ENCODE measurements at regions not wholly inside any gene's neighbourhood (a gene's known extent, or its start where the extent isn't known, plus 50 kb on each side); places are given as distances from the start of the nearest gene placed in this dataset.
"Not testable (repeated sequence)": the region's sequence is repeated elsewhere in the genome, so short reads cannot be mapped to it uniquely, and the experiment has no call there.

DNA sequence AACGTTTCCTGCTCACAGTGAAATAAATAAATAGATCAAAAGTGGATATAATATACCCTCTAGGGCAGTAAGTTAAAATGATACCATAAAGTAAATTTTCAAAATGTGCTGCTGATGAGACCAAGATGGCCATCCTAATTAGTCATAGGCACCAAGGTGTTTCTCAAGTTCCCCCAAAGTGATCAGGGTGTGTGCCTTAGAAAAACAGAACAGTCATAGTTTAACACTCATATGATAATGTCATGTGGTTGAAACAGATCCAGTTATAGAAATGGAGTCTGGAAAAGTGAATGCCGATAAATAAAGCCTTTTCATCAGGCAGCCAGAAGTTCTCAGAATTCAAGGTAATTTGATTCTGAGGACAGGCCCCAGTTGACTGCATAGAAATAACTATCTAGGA is 161.5 kb upstream of the CDKN2B start:
- peaks cover 1% of the 10 kb centered on the region for H3K9me3 Mint-ChIP-seq
- no peaks in the 10 kb centered on the region for H3K36me3 Mint-ChIP-seq
- peaks cover 10% of the 10 kb centered on the region for H3K27me3 Mint-ChIP-seq
- H3K4me3 Mint-ChIP-seq, result no peak overlapping the region
- DNase-seq, result no peak
- peaks cover 6% of the 10 kb centered on the region for H3K4me1 Mint-ChIP-seq
- no peak overlapping the region for H3K27ac Mint-ChIP-seq

DNA sequence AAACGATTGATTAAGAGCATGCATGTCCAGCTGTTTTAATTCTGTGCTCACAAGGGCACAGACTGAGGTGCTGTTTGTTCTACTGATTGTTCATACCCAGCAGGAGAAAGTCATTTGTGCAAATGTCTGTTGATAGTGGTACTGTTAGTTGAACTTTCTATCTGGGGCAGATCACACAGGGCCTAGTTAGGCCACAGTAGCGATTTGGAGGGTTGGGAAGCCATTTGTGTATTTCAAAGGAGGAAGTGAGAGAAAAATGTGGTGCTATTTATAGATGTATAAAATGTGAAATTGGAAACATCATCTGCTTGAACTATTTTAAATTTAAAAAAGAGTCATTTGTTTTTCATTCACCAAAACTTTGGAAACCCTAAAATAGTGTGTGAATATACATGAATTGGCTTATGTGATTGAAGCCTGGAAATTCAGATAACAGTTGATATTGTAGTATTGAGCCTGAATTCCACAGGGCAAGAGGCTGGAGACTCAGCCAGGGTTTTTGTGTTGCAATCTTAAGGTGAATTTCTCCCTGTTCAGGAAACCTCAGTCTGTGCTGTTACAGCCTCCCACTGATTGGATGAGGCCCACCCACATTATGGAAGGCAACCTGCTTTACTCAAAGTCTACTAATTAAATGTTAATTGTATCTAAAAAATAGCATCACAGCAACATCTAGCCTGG is 162.0 kb upstream of the CDKN2B start:
- peaks cover 9% of the 10 kb centered on the region for H3K4me1 Mint-ChIP-seq
- H3K4me3 Mint-ChIP-seq, result no peak overlapping the region
- H3K9me3 Mint-ChIP-seq, result peaks cover 1% of the 10 kb centered on the region
- H3K27ac Mint-ChIP-seq, result no peak overlapping the region
- DNase-seq, result no peak
- H3K27me3 Mint-ChIP-seq, result peaks cover 7% of the 10 kb centered on the region
- no peaks in the 10 kb centered on the region for H3K36me3 Mint-ChIP-seq

DNA sequence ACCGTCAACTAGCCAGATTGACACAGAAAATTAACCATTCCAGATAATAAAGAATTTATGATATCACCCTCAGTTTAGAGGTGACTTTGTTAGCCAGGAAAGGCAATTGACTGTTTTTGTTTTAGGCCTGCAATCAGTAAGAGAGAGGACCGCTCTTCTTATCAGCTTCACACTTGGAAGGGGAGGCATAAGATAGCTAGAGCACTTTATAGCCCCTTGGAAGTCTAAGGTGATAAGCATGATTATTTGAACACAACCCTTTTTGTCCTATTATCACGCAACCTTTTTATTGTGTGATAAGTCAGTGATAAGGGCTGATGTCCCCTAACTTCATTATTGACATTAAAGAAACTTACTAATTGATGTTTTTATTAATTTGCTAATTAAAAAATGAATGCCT is 162.6 kb upstream of the CDKN2B start:
- peaks cover 2% of the 10 kb centered on the region for H3K36me3 Mint-ChIP-seq
- peaks cover 13% of the 10 kb centered on the region for H3K4me1 Mint-ChIP-seq
- no peak for DNase-seq
- H3K27me3 Mint-ChIP-seq, result peaks cover 9% of the 10 kb centered on the region
- peaks cover 1% of the 10 kb centered on the region for H3K9me3 Mint-ChIP-seq
- H3K27ac Mint-ChIP-seq, result no peak overlapping the region
- H3K4me3 Mint-ChIP-seq, result no peak overlapping the region

DNA sequence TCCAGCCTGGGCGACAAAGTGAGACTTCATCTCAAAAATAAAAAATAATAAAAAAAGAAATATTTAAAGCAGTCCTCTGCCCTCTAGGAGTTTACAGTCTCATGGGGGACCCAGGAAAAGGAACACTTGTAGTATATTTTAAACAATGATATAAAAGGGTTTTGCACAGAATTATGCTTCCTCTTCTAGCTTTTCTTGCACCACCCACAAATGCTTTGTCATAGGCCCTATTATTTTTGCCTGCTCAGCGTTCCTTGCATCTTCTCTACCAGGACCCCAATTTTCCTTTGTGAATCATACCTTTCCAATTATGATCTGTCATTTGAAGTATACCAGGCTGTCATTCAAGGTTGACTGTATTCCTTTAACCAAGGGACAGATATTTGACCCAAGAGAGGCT is 164.8 kb upstream of the CDKN2B start:
- H3K9me3 Mint-ChIP-seq, result peaks cover 2% of the 10 kb centered on the region
- H3K27me3 Mint-ChIP-seq, result peaks cover 12% of the 10 kb centered on the region
- H3K36me3 Mint-ChIP-seq, result peaks cover 3% of the 10 kb centered on the region
- no peak overlapping the region for H3K27ac Mint-ChIP-seq
- H3K4me3 Mint-ChIP-seq, result no peak overlapping the region
- H3K4me1 Mint-ChIP-seq, result peaks cover 13% of the 10 kb centered on the region
- DNase-seq, result no peak

DNA sequence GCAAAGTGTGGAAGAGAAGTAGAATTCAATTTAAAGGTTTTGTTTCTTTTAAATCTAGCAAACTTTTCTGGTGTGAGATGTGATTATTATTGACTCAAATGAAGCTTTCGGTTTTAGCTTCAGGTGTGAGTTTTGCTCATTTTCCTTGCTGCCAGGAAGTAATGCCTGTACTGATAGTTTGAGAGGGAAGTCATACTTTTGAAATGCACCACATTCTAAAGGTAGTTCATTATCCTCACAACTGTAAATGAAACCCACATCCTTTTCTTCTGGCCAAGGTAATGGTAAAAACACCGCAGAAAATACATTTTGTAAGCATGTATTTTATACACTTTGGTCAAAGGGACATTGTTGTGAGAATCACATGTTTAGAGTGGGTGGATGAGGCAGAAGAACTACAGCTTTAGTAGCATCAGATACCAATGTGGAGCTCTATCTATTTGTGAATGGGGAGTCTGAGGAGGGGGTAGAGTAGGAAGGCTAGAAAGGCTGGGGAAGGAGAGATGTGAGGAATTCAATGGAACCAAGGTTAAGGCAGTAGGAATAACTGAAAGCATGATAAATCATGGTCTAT is 167.0 kb upstream of the CDKN2B start:
- H3K36me3 Mint-ChIP-seq, result peaks cover 3% of the 10 kb centered on the region
- no peak overlapping the region for H3K4me3 Mint-ChIP-seq
- no peak for DNase-seq

DNA sequence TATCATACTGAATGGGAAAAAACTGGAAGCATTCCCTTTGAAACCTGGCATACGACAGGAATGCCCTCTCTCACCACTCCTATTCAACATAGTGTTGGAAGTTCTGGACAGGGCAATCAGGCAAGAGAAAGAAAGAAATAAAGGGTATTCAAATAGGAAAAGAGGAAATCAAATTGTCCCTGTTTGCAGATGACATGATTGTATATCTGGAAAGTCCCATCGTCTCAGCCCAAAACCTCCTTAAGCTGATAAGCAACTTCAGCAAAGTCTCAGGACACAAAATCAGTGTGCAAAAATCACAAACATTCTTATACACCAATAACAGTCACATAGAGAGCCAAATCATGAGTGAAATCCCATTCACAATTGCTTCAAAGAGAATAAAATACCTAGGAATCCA is 171.9 kb upstream of the CDKN2B start:
- H3K36me3 Mint-ChIP-seq, DNase-seq, H3K4me3 Mint-ChIP-seq, H3K27ac Mint-ChIP-seq, H3K9me3 Mint-ChIP-seq, H3K4me1 Mint-ChIP-seq: not testable (repeated sequence)
- H3K27me3 Mint-ChIP-seq, result peaks cover 37% of the 10 kb centered on the region

More for the DNA sequence above, 167.0 kb upstream of the CDKN2B start:
- Mint-ChIP-seq H3K27ac (no peak overlapping the region), H3K4me1 (peaks cover 10% of the 10 kb centered on the region), H3K27me3 (peaks cover 30% of the 10 kb centered on the region), H3K9me3 (peaks cover 7% of the 10 kb centered on the region)

DNA sequence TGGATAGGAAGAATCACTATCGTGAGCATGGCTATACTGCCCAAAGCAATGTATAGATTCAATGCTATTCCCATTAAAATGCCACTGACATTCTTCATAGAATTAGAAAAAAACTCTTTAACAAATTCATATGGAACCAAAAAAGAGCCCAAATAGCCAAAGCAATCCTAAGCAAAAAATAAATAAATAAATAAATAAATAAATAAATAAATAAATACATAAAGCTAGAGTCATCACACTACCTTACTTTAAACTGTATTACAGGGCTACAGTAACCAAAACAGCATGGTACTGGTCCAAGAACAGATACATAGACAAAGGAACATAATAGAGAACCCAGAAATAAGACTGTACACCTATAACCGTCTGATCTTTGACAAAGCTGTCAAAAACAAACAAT is 180.4 kb upstream of the CDKN2B start:
- no peak overlapping the region for H3K27ac Mint-ChIP-seq
- no peak overlapping the region for H3K4me3 Mint-ChIP-seq
- H3K27me3 Mint-ChIP-seq, result peaks cover 21% of the 10 kb centered on the region
- no peaks in the 10 kb centered on the region for H3K4me1 Mint-ChIP-seq
- no peaks in the 10 kb centered on the region for H3K36me3 Mint-ChIP-seq
- H3K9me3 Mint-ChIP-seq, result peaks cover 4% of the 10 kb centered on the region
- DNase-seq, result no peak

DNA sequence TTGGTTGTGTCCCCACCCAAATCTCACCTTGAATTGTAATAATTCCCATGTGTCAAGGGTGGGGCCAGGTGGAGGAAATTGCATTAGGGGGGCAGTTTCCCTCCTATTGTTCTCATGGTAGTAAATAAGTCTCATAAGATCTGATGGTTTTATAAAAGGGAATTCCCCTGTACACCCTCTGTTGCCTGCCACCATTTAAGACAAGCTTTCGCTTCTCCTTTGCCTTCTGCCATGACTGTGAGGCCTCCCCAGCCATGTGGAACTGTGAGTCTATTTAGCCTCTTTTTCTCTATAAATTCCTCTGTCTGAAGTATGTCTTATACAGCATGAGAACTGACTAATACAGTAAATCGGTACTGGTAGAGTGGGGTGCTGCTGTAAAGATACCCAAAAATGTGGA is 187.9 kb upstream of the CDKN2B start:
- not testable (repeated sequence) for H3K27ac Mint-ChIP-seq, H3K9me3 Mint-ChIP-seq, H3K4me3 Mint-ChIP-seq, H3K4me1 Mint-ChIP-seq, H3K36me3 Mint-ChIP-seq, DNase-seq
- H3K27me3 Mint-ChIP-seq, result peaks cover 52% of the 10 kb centered on the region

DNA sequence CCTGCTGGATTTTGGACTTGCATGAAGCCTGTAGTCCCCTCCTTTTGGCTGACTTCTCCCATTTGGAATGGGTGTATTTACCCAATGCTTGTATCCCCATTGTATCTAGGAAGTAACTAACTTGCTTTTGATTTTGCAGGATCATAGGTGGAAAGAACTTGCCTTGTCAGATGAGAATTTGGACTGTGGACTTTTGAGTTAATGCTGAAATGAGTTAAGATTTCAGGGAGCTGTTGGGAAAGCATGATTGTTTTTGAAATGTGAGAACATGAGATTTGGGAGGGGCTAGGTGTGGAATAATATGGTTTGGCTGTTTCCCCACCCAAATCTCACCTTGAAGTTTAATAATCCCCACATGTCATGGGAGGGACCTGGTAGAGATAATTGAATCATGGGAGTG is 189.6 kb upstream of the CDKN2B start:
- DNase-seq, result no peak

DNA sequence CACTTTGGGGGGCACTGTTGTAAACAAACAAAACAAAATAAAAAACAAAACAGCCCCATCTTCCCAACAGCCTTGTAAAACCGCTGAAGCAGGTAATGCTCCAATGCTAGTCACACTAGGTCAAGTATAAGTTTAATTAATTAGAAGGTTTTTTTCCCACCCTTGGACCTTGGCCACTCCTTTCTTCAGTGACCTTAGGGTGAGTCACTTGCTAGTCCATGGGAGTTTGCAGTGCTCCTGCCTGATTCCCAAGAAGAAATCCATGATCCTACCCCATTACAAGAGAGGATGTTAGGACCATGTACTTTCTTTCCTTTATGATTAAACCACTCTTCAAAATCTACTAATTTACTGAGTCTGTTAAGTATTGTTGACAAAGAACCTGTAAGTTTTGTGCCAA is 192.2 kb upstream of the CDKN2B start:
- no peak overlapping the region for H3K4me3 Mint-ChIP-seq
- no peak for DNase-seq
- H3K36me3 Mint-ChIP-seq, result peaks cover 3% of the 10 kb centered on the region
- peaks cover 4% of the 10 kb centered on the region for H3K9me3 Mint-ChIP-seq
- peaks cover 11% of the 10 kb centered on the region for H3K4me1 Mint-ChIP-seq
- H3K27me3 Mint-ChIP-seq, result peaks cover 37% of the 10 kb centered on the region
- H3K27ac Mint-ChIP-seq, result no peak overlapping the region

More for the DNA sequence above, 189.6 kb upstream of the CDKN2B start:
- Mint-ChIP-seq H3K4me1 (peaks cover 11% of the 10 kb centered on the region), H3K36me3 (peaks cover 3% of the 10 kb centered on the region), H3K27me3 (peaks cover 60% of the 10 kb centered on the region), H3K9me3 (peaks cover 4% of the 10 kb centered on the region), H3K4me3 (no peak overlapping the region), H3K27ac (no peak overlapping the region)

DNA sequence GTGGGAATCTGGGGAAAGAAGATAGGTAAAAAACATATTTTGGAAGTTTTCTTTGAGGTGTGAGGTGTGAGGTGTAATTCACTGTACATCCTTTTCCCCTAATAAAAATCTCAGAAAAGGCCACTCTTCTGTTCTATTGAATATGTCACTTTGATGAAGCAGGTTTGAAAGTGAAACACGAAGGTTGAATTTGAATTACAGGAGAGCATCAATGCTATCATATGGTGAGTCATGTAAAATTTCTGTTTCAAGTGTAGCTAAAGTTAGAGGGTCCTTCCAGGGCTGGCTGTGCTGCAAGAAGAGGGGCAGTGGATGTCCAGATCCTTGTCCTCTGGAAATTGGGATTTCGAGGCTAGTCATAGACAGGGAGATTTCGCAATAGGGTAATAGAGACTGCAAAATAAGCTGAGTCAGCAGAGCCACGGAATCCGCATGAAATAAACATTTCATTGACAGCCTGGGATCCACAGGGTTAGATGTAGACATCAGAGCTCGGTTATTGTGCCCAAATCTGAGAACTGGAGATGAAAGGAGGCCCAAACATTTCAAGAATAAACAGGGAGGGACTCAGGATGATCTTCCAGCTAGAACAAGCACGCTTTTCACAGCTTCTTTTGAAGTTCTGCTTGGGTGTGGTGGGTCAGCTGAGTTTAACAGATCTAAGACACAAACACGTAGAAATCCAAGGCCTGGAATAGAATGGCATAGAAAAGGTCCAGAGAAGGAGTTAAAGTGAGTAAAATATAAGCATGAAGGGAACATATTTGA is 194.4 kb upstream of the CDKN2B start:
- Mint-ChIP-seq H3K9me3 (peaks cover 1% of the 10 kb centered on the region), H3K4me3 (no peak overlapping the region), H3K27me3 (peaks cover 19% of the 10 kb centered on the region), H3K36me3 (no peaks in the 10 kb centered on the region), H3K4me1 (peaks cover 13% of the 10 kb centered on the region), H3K27ac (no peak overlapping the region)
- no peak for DNase-seq

DNA sequence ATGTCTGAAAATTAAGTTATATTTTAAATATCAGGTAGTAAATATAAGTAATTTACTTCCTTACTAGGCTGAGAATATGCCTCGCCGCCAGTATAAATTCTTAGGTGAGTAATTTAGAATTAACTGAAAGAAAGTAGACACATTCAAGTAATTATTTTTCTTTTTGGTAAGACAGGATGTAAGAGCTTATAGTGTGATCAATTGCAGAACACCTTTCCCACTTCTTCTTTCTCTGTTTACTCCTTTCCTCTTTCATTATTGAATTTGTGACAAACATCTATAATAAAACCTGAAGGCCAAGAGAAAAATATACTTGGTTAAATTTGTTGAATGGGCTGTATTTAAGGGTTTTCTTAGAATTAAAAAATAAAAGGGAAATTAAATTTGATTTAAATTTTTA is 195.1 kb upstream of the CDKN2B start:
- H3K9me3 Mint-ChIP-seq, result peaks cover under 1% of the 10 kb centered on the region
- peaks cover 12% of the 10 kb centered on the region for H3K27me3 Mint-ChIP-seq
- peaks cover 19% of the 10 kb centered on the region for H3K4me1 Mint-ChIP-seq
- H3K4me3 Mint-ChIP-seq, result no peak overlapping the region
- DNase-seq, result no peak
- no peak overlapping the region for H3K27ac Mint-ChIP-seq
- H3K36me3 Mint-ChIP-seq, result peaks cover under 1% of the 10 kb centered on the region

DNA sequence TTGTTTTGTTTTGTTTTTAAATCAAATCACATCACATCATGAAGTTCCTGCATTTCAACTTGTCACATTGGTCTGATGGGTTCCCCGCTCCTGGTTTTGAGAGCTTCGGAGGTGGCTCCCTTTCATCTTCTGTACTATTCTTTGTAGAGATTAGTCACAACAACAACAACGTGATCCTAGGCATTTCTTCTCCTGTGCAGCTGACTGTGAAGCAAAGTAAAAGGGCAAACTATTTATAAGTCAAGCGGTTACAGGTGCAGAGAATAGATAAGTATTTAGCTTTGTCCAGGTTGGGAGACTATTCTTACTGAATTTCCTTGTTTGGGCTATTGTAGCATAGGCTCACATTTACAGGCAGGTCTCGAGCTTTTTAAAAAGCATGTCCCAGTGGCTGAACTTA is 197.7 kb upstream of the CDKN2B start:
- DNase-seq, result no peak
- peaks cover 2% of the 10 kb centered on the region for H3K36me3 Mint-ChIP-seq
- peaks cover 2% of the 10 kb centered on the region for H3K9me3 Mint-ChIP-seq
- H3K4me3 Mint-ChIP-seq, result no peak overlapping the region
- H3K4me1 Mint-ChIP-seq, result peaks cover 42% of the 10 kb centered on the region
- H3K27ac Mint-ChIP-seq, result no peak overlapping the region
- H3K27me3 Mint-ChIP-seq, result peaks cover 8% of the 10 kb centered on the region

DNA sequence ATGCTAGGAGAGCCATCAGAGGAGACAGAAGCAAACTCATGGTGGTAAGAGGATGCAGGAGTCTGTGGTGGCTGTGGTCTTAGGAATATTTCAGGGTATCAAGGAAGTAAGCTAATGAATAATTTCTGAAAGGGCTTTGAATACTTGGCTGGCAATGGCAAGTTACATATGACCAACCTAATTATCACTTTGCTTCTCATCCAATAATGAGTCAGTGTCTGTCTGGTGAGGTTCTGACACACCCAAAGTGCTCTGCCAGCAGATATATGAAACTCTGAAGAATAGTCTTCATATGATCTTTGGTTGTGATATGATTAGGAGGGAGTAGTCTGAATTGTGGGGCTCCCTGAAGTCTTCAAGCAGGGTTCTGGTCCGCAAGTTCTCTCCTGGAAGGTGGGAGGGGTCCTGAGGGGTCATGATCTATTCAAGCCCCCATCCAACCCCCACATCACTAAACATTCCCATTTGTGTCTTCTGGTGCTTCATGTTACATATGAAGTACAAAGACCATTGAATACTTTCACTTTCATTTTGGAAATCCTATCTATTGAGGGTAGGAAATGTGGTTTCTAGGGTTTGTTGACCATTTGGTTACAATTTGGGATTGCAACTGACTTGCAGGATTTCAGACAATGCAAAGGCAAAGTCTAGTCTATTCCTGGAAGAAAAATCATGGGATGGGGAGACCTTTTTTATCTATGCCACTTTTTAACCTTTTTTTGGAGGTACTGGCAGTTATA is 199.9 kb upstream of the CDKN2B start:
- peak; percentile 15 for DNase-seq
- Mint-ChIP-seq H3K27ac (peak overlapping the region; percentile 71), H3K4me3 (peak overlapping the region; percentile 50), H3K4me1 (peaks cover 41% of the 10 kb centered on the region), H3K9me3 (peaks cover 2% of the 10 kb centered on the region), H3K36me3 (peaks cover 2% of the 10 kb centered on the region), H3K27me3 (no peaks in the 10 kb centered on the region)

DNA sequence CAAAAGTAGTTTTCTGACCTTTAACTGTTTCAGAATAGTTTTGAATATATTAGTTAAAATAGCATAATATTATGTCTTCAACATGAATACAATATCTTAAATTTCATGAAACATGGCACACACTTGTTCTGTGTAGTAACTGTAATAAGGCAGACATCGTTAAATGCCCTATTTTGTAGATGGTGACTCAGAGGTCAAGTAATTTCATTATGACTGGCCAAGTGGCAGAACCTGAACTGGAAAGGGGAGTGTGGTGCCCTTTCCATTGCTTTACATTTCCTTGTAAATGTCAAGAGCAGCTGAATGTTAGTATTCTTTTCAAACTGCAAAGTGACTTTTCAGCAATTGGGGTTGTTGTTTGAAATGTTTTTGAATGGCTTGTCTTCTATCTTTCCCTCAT is 201.2 kb upstream of the CDKN2B start:
- Mint-ChIP-seq H3K4me1 (peaks cover 49% of the 10 kb centered on the region), H3K27me3 (peaks cover 6% of the 10 kb centered on the region), H3K9me3 (peaks cover 2% of the 10 kb centered on the region), H3K4me3 (no peak overlapping the region), H3K27ac (peak overlapping the region; percentile 12), H3K36me3 (peaks cover 2% of the 10 kb centered on the region)
- DNase-seq, result peak; percentile 9

Measured in activated naive CD8-positive, alpha-beta T cell treated with anti-CD3 and anti-CD28 coated beads for 36 hours (primary cell).